OCI-LY1 (cell line): ENCODE measurements at regions not wholly inside any gene's neighbourhood (a gene's known extent, or its start where the extent isn't known, plus 50 kb on each side); places are given as distances from the start of the nearest gene placed in this dataset.

Source experiments
- EZH2 ChIP-seq: fragments of 200-600 bp; sonication (generic), shearing (Covaris generic); IDR thresholded peaks from 2 replicates; pipeline ENCODE4 v1.8.0; 2017; ENCODE audit warnings: borderline replicate concordance, mixed run types, mild to moderate bottlenecking, antibody characterized with exemption, low read length, moderate library complexity, mixed read lengths
- TF ChIP-seq, protein P1 (sequence below): fragments of 200-600 bp; sonication (generic), shearing (Covaris generic); IDR thresholded peaks from 2 replicates; pipeline ENCODE4 v1.5.1; 2017; ENCODE audit warnings: mild to moderate bottlenecking, antibody characterized with exemption, low read length, moderate library complexity, mixed read lengths

- TF ChIP-seq, protein P1, sequence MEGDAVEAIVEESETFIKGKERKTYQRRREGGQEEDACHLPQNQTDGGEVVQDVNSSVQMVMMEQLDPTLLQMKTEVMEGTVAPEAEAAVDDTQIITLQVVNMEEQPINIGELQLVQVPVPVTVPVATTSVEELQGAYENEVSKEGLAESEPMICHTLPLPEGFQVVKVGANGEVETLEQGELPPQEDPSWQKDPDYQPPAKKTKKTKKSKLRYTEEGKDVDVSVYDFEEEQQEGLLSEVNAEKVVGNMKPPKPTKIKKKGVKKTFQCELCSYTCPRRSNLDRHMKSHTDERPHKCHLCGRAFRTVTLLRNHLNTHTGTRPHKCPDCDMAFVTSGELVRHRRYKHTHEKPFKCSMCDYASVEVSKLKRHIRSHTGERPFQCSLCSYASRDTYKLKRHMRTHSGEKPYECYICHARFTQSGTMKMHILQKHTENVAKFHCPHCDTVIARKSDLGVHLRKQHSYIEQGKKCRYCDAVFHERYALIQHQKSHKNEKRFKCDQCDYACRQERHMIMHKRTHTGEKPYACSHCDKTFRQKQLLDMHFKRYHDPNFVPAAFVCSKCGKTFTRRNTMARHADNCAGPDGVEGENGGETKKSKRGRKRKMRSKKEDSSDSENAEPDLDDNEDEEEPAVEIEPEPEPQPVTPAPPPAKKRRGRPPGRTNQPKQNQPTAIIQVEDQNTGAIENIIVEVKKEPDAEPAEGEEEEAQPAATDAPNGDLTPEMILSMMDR, result no peak
- no peak for TF ChIP-seq EZH2
Measured at GRCh38 chr13:79933389-79933788, 407.5 kb downstream of the SPRY2 start.
